ENCODE measurements at regions not wholly inside any gene's neighbourhood (a gene's known extent, or its start where the extent isn't known, plus 50 kb on each side); places are given as distances from the start of the nearest gene placed in this dataset.

DNA sequence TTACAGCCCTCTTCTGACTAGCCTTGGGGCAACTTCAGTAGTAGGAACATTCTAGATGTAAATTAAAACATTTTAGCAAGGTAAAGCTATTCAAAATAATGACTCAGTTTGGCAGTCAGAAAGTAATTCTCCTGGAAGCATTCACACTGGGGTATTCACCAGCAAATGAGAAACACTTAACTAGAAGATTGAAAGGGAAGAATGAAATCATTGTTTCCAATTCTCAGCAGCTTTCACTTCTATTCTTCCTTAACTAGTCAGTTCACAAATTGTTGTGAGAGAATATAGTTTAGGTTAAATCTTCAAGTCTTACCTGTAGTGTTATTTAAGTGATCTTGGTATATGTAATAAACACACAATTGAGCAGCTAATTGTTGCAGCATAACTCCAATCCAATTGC lies 1135.6 kb upstream of the FAM98A start:
- no peaks in the 10 kb centered on the region for H4K20me1 ChIP-seq (replicated peaks in 1 of 2; ENCODE audit: control insufficient read depth in 1 of 2, insufficient read depth in 2 of 2, low read length in 2 of 2)
- H3K79me1 ChIP-seq (ENCODE audit: low read depth, low read length), result no peaks in the 10 kb centered on the region
- H3K79me2 ChIP-seq (ENCODE audit: control insufficient read depth in 1 of 2, insufficient read depth in 2 of 2, low read length in 2 of 2), result no peaks in the 10 kb centered on the region
- H3K23me2 ChIP-seq (ENCODE audit: low read depth, low read length), result no peaks in the 10 kb centered on the region
- H4K91ac ChIP-seq (replicated peaks; ENCODE audit: insufficient read length, low read length), result no peak overlapping the region
- H3K18ac ChIP-seq (ENCODE audit: extremely low read depth, low read length), result no peak overlapping the region; the same call in 1 of the 2 replicates
- no peaks in the 10 kb centered on the region for H3K27me3 ChIP-seq (replicated peaks in 1 of 4; ENCODE audit: control insufficient read depth in 3 of 4, extremely low read depth in 1 of 4, insufficient read depth in 3 of 4, low read length in 3 of 4)
- no peak overlapping the region for H2AFZ ChIP-seq (ENCODE audit: low read length)
- no peak overlapping the region for H3K27ac ChIP-seq (ENCODE audit: low read depth, low read length)
- H4K8ac ChIP-seq (ENCODE audit: extremely low read depth, insufficient read depth, low read length), result no peak overlapping the region
- H2AK5ac ChIP-seq (ENCODE audit: low read depth, low read length), result no peak overlapping the region
- H2BK12ac ChIP-seq (ENCODE audit: low read depth, low read length), result no peak overlapping the region
- H3K9me3 ChIP-seq (ENCODE audit: insufficient read depth in 2 of 2, low read depth in 1 of 2, low read length in 1 of 2), result peaks cover 3 to 8% of the 10 kb centered on the region in 2 experiments
- H2BK15ac ChIP-seq (ENCODE audit: low read length), result no peak overlapping the region
- H3K14ac ChIP-seq (ENCODE audit: insufficient read length), result no peak overlapping the region
- H2BK5ac ChIP-seq (ENCODE audit: low read depth, low read length), result peak overlapping the region; percentile 84; the same call in 1 of the 2 replicates
- H3K4me1 ChIP-seq (replicated peaks in 1 of 4; ENCODE audit: control insufficient read depth in 3 of 4, insufficient read depth in 4 of 4, low read length in 3 of 4), result peaks cover 0 to 19% (median under 1%) of the 10 kb centered on the region in 4 experiments; a peak in 5 of 7 replicates
- H3K4me3 ChIP-seq (ENCODE audit: extremely low read depth in 1 of 4, insufficient read depth in 2 of 4, low read depth in 3 of 4, low read length in 4 of 4), result peak overlapping the region in 1 of 4 experiments; percentile 15; a peak in 1 of 8 replicates
- H3K9ac ChIP-seq (replicated peaks in 1 of 4; ENCODE audit: extremely low read depth in 1 of 4, low read depth in 3 of 4, low read length in 3 of 4), result no peak overlapping the region
- no peak overlapping the region for H3K56ac ChIP-seq (replicated peaks; ENCODE audit: insufficient read length, low read depth, low read length)
- POLR2A ChIA-PET (ENCODE audit: partially characterized antibody), result no interaction called here
- H2BK120ac ChIP-seq (replicated peaks; ENCODE audit: low read depth, low read length), result peak overlapping the region; percentile 92
- FAIRE-seq (no peak), DNase-seq (ENCODE audit: low read depth in 1 of 2, low spot score in 2 of 2) (peak in 1 of 2 experiments; percentile 51)
- peak overlapping the region in 1 of 2 experiments; percentile 17; a peak in 1 of 4 replicates for H3K4me2 ChIP-seq (ENCODE audit: insufficient read depth in 1 of 2, low read depth in 2 of 2, low read length in 2 of 2)
- CTCF ChIA-PET (ENCODE audit: partially characterized antibody), result interaction anchor here (0.7 to 1.1 kb wide), 2 partner anchors 18 to 301 kb away, joined by 3 to 4 read pairs; no protein-coding TSS in a partner anchor
- peaks cover 0 to 5% (median 1%) of the 10 kb centered on the region in 4 experiments; a peak in 3 of 8 replicates for H3K36me3 ChIP-seq (ENCODE audit: control insufficient read depth in 2 of 4, insufficient read depth in 4 of 4, low read length in 3 of 4)
- H2BK20ac ChIP-seq (ENCODE audit: low read length), result no peak overlapping the region; the same call in 1 of the 2 replicates
- H4K5ac ChIP-seq (ENCODE audit: insufficient read length, low read depth, low read length), result no peak overlapping the region
- H3K23ac ChIP-seq (ENCODE audit: insufficient read length), result no peak overlapping the region
- no peak overlapping the region for H3K4ac ChIP-seq (replicated peaks; ENCODE audit: insufficient read length, low read depth, low read length)
- TF ChIP-seq, protein P1, sequence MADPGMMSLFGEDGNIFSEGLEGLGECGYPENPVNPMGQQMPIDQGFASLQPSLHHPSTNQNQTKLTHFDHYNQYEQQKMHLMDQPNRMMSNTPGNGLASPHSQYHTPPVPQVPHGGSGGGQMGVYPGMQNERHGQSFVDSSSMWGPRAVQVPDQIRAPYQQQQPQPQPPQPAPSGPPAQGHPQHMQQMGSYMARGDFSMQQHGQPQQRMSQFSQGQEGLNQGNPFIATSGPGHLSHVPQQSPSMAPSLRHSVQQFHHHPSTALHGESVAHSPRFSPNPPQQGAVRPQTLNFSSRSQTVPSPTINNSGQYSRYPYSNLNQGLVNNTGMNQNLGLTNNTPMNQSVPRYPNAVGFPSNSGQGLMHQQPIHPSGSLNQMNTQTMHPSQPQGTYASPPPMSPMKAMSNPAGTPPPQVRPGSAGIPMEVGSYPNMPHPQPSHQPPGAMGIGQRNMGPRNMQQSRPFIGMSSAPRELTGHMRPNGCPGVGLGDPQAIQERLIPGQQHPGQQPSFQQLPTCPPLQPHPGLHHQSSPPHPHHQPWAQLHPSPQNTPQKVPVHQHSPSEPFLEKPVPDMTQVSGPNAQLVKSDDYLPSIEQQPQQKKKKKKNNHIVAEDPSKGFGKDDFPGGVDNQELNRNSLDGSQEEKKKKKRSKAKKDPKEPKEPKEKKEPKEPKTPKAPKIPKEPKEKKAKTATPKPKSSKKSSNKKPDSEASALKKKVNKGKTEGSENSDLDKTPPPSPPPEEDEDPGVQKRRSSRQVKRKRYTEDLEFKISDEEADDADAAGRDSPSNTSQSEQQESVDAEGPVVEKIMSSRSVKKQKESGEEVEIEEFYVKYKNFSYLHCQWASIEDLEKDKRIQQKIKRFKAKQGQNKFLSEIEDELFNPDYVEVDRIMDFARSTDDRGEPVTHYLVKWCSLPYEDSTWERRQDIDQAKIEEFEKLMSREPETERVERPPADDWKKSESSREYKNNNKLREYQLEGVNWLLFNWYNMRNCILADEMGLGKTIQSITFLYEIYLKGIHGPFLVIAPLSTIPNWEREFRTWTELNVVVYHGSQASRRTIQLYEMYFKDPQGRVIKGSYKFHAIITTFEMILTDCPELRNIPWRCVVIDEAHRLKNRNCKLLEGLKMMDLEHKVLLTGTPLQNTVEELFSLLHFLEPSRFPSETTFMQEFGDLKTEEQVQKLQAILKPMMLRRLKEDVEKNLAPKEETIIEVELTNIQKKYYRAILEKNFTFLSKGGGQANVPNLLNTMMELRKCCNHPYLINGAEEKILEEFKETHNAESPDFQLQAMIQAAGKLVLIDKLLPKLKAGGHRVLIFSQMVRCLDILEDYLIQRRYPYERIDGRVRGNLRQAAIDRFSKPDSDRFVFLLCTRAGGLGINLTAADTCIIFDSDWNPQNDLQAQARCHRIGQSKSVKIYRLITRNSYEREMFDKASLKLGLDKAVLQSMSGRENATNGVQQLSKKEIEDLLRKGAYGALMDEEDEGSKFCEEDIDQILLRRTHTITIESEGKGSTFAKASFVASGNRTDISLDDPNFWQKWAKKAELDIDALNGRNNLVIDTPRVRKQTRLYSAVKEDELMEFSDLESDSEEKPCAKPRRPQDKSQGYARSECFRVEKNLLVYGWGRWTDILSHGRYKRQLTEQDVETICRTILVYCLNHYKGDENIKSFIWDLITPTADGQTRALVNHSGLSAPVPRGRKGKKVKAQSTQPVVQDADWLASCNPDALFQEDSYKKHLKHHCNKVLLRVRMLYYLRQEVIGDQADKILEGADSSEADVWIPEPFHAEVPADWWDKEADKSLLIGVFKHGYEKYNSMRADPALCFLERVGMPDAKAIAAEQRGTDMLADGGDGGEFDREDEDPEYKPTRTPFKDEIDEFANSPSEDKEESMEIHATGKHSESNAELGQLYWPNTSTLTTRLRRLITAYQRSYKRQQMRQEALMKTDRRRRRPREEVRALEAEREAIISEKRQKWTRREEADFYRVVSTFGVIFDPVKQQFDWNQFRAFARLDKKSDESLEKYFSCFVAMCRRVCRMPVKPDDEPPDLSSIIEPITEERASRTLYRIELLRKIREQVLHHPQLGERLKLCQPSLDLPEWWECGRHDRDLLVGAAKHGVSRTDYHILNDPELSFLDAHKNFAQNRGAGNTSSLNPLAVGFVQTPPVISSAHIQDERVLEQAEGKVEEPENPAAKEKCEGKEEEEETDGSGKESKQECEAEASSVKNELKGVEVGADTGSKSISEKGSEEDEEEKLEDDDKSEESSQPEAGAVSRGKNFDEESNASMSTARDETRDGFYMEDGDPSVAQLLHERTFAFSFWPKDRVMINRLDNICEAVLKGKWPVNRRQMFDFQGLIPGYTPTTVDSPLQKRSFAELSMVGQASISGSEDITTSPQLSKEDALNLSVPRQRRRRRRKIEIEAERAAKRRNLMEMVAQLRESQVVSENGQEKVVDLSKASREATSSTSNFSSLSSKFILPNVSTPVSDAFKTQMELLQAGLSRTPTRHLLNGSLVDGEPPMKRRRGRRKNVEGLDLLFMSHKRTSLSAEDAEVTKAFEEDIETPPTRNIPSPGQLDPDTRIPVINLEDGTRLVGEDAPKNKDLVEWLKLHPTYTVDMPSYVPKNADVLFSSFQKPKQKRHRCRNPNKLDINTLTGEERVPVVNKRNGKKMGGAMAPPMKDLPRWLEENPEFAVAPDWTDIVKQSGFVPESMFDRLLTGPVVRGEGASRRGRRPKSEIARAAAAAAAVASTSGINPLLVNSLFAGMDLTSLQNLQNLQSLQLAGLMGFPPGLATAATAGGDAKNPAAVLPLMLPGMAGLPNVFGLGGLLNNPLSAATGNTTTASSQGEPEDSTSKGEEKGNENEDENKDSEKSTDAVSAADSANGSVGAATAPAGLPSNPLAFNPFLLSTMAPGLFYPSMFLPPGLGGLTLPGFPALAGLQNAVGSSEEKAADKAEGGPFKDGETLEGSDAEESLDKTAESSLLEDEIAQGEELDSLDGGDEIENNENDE (IDR thresholded peaks at IDR 0.05; ENCODE audit: insufficient replicate concordance, low read length), result peak; percentile 55

Measured in H1 (cell line).